ENCODE measurements at regions not wholly inside any gene's neighbourhood (a gene's known extent, or its start where the extent isn't known, plus 50 kb on each side); places are given as distances from the start of the nearest gene placed in this dataset.

GRCh38 chr4:120228086-120228485 is 161.4 kb upstream of the MAD2L1 start:
- TF ChIP-seq POLR2A (IDR thresholded peaks at IDR 0.05) (no peak), CTCF (IDR thresholded peaks at IDR 0.05) (no peak)
